ENCODE measurements at regions not wholly inside any gene's neighbourhood (a gene's known extent, or its start where the extent isn't known, plus 50 kb on each side); places are given as distances from the start of the nearest gene placed in this dataset.

DNA sequence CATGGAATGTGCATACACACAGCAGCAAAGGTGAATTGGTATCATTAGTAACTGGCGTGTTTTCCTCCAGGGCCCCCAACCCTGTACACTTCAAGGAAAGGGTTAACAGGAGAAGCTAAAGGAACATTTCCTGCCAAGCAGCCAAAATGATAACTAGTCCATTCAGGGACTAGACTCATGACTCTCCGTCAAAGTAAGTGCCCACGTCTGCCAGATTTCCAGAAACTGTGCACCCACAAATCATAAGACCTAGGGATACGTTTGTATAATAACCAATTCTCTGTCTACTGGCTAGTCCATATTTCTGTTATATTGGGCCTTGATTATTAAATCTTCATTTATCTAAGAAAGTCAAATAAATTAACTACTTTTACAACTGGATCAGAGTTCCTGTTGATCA is 76.0 kb upstream of the NHSL1 start:
- DNase-seq (ENCODE audit: low read depth): no peak
- TF ChIP-seq, protein P1, sequence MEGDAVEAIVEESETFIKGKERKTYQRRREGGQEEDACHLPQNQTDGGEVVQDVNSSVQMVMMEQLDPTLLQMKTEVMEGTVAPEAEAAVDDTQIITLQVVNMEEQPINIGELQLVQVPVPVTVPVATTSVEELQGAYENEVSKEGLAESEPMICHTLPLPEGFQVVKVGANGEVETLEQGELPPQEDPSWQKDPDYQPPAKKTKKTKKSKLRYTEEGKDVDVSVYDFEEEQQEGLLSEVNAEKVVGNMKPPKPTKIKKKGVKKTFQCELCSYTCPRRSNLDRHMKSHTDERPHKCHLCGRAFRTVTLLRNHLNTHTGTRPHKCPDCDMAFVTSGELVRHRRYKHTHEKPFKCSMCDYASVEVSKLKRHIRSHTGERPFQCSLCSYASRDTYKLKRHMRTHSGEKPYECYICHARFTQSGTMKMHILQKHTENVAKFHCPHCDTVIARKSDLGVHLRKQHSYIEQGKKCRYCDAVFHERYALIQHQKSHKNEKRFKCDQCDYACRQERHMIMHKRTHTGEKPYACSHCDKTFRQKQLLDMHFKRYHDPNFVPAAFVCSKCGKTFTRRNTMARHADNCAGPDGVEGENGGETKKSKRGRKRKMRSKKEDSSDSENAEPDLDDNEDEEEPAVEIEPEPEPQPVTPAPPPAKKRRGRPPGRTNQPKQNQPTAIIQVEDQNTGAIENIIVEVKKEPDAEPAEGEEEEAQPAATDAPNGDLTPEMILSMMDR (IDR thresholded peaks at IDR 0.05; ENCODE audit: low read depth, low read length, missing control alignments): no peak
- in situ Hi-C loops (cut with HindIII; ENCODE audit: low sequenced_read_pairs): no loop called here
- no peak overlapping the region for H3K4me3 ChIP-seq (ENCODE audit: low read depth, low read length)

DNA sequence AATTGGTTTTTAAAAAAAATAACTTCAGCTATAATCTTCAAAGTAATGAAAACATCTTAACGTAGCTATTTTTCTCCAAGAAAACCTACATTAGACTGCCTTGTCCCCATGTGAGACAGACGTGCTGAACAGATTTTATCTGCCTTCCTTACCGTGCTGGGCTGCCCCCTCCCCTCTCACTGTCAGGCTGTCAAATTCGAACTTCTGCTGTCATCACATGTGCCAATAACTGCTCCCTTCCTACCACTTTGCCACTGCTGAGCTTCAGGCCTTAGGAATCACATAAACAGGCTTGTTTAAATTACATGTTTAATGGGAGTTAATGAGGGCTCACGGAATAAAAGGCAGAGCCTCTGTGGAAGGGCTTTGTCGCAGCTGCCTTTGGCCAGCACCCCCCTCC is 77.0 kb upstream of the NHSL1 start:
- no peak for DNase-seq (ENCODE audit: low read depth)
- TF ChIP-seq, protein P1 (IDR thresholded peaks at IDR 0.05; ENCODE audit: low read depth, low read length, missing control alignments): no peak
- in situ Hi-C loops (cut with HindIII; ENCODE audit: low sequenced_read_pairs): no loop called here
- H3K4me3 ChIP-seq (ENCODE audit: low read depth, low read length): no peak overlapping the region

DNA sequence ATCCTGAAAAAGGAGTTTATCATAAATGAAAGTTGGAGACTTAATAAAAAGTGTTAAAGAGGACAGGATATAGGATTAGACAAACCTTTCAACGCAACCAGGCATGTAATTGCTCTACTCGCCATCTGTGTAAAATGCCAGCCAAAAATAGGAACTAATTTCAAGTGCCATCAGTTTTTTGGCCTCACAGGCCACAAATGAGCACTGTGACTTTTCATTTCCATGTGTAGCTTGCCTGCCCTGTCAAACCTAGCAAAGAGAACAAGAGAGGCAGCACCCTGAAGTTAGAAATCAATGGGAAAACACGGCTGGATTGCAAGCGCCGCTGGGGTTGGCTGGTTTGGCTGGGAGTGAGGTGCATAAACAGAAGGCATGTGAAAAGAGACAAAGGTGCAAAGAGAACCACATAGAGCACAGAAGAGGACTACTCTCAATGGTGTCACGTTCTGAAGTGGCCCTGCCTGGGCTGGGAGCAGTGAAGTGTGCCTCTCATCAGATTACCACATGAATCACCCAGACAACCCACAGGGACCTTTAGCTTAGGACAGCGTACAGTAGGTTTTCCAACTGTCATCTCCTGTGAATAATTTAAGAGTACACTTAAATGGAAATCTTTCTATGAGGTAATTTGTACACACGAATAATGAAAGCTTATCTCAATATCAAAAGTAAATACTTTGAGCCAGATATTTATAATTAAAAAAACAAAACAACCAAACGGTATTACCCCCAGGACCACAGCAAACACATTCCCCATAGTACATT is 78.0 kb upstream of the NHSL1 start:
- in situ Hi-C loops (cut with HindIII; ENCODE audit: low sequenced_read_pairs): no loop called here
- TF ChIP-seq, protein P1 (IDR thresholded peaks at IDR 0.05; ENCODE audit: low read depth, low read length, missing control alignments): no peak
- DNase-seq (ENCODE audit: low read depth): no peak
- H3K4me3 ChIP-seq (ENCODE audit: low read depth, low read length): no peak overlapping the region

DNA sequence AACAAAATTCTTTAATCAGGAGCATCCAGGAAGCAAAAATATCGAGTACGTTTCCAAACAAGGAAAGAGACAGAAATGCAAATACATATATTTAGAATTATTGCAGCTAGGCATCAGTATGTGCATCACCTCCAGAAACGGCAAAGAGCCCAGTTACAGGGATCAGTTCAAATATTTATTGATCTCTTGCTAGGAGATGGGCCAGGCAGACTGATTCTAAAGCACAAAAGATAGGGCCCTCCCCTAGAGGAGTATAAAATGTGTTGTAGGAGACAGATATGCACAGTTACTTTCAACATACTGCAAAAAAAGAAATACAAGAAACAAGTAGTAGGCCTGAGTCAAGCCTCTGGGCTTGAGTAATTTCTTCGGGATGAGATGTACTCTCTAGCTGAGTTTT is 80.7 kb upstream of the NHSL1 start:
- in situ Hi-C loops (cut with HindIII; ENCODE audit: low sequenced_read_pairs): no loop called here
- no peak for DNase-seq (ENCODE audit: low read depth)
- TF ChIP-seq, protein P1 (IDR thresholded peaks at IDR 0.05; ENCODE audit: low read depth, low read length, missing control alignments): no peak
- H3K4me3 ChIP-seq (ENCODE audit: low read depth, low read length): no peak overlapping the region

DNA sequence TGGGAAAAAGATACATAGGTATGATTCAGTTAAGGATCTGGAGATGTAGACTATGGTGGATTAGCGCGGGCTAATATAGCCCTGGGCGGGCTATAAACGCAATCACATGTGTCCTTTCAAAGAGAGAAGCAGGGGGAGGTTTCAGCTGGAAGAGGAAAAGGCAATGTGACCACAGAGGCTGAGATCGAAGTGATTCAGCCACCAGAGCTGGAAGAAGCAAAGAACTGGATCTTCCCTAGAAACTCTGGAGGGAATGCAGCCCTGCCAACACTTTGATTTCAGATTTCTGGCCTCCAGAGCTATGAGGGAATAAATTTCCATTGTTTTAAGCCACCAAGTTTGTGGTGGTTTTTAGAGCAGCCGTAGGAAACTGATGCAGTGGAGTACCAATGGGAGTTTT is 81.5 kb upstream of the NHSL1 start:
- in situ Hi-C loops (cut with HindIII; ENCODE audit: low sequenced_read_pairs): no loop called here
- H3K4me3 ChIP-seq (ENCODE audit: low read depth, low read length): no peak overlapping the region
- DNase-seq (ENCODE audit: low read depth): no peak
- TF ChIP-seq, protein P1 (IDR thresholded peaks at IDR 0.05; ENCODE audit: low read depth, low read length, missing control alignments): no peak

DNA sequence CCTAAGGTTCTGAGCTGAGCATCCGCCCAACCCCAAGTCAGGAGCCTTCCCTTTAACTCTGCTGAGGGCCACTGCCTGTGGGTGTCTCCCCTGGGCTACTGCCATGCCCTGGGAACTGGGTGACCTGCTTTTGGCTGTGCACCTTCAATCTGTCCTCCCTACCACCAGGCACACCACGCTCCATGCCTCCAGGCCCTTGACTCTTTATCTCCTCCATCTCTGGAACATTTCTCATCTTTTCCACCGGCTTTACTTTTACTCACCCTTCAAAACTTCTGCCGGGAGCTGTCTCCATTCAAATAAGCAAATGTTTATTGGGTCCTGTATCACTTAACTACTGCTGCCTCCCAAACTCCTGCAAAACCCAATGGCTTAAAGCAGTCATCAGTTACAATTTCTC is 83.3 kb upstream of the NHSL1 start:
- in situ Hi-C loops (cut with HindIII; ENCODE audit: low sequenced_read_pairs): no loop called here
- TF ChIP-seq, protein P1 (IDR thresholded peaks at IDR 0.05; ENCODE audit: low read depth, low read length, missing control alignments): no peak
- H3K4me3 ChIP-seq (ENCODE audit: low read depth, low read length): no peak overlapping the region
- no peak for DNase-seq (ENCODE audit: low read depth)

Data from astrocyte of the cerebellum (primary cell).